ENCODE measurements at regions not wholly inside any gene's neighbourhood (a gene's known extent, or its start where the extent isn't known, plus 50 kb on each side); places are given as distances from the start of the nearest gene placed in this dataset.
"Not testable (repeated sequence)": the region's sequence is repeated elsewhere in the genome, so short reads cannot be mapped to it uniquely, and the experiment has no call there.

DNA sequence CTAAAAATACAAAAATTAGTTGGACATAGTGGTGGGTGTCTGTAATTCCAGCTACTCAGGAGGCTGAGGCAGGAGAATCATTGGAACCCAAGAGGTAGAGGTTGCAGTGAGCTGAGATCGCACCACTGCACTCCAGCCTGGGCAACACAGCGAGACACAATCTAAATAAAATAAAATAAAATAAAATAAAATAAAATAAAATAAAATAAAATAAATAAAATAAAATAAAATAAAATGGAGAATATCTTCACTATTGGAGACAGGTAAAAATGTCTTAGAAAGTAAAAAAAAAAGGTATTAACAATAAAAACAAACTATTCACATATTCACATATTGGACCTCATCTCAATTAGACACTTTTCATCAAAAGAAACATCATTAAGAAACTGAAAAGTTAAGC is 106.3 kb upstream of the PAXBP1 start:
- intact Hi-C loops (cut with DNase I); DNase-seq (ENCODE audit: low spot score): not testable (repeated sequence)

DNA sequence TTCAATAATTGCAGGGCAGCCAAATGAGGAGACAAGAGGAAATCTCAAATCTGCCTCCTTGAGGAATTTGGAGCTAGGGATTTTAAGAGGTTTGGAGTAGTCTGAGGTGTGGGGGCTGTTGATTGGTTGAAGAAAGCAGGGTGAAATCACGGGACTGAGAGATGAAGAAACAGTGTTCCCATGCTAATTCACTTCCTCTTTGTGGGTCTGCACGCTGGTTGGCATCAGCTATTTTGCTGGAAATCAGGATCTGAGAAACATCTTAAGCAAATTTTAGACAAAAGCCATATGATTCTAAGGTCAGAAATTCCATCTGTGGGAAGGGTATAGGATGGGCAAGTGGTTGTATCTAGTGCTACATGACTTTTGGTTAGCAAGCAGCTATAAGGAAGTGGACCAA is 107.1 kb upstream of the PAXBP1 start:
- no peak for DNase-seq (ENCODE audit: low spot score)
- intact Hi-C loops (cut with DNase I): no loop called here

DNA sequence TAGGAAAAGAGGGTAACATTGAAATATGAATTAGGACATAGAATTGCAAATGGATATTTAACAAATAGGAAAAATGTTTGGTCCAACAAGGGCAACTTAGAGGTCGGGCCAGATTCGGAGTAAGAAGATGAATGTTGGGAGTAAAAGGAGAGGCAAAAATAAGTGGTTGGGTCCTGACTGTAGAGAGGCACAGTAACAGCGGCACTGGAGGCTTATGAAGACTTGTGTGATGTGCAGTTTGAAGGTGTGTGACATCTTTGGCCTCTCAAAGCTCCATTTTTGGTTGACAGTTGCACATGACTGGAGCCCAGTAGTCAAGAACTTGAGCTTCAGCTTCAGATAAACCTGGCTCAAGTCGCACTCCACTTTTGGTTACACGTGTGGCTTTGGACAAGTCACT is 109.9 kb upstream of the PAXBP1 start:
- intact Hi-C loops (cut with DNase I): no loop called here
- no peak for DNase-seq (ENCODE audit: low spot score)

DNA sequence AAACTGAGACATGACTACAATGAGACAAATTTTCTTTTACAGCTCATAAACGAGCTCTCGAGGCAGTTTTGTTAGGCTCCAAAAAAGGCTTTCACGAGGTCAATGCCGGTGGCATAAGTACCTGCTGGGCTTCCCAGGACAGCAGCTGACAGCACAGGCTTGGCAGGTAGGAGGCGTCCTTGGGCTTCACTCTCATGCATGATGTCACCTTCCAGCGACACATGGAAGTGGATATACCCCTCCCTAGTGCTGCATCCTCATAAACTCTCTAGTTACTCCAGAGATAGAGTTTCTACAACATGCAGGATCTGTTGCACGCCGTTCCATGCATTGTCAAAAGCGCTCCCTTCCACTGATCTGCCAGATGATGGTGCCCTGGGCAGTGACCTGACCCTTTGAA is 112.5 kb upstream of the PAXBP1 start:
- DNase-seq (ENCODE audit: low spot score): no peak
- intact Hi-C loops (cut with DNase I): no loop called here

DNA sequence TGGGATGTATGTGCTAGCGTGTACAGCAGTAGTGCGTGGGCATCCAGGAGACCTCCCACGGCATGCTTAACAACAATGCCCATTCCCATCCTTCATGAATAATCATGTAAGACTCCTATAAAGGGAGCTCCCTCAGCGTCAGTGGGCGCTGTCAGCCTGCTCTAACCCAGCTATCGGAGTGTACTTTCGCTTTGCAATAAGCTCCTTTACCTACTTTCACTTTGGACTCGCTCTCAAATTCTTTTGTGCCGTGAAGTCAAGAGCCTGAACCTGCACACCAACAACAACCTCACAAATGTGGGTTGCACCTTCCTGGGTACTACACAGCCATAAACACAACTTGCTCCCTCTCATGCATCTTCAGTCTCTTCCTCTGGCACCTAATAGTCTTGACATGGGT is 114.8 kb upstream of the PAXBP1 start:
- no peak for DNase-seq (ENCODE audit: low spot score)
- intact Hi-C loops (cut with DNase I): no loop called here

DNA sequence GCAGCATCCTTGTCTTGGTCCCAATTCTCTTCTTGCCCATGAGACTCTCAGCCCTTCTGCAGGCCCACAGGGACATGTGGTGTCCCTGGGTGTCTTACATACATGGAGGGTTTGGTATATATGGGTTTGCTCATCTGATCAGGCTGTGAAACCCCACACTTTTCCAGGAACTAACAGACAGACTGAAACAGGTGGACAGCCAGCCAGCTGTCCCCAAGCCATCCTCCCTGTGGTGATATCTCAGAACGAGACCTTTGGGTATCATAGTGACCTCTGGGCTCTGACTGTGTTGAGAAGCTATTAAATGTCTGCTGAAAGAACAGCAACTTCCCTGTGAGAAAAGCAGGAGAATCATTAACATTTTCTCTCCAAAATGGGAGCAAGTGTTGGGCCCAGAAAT is 115.5 kb upstream of the PAXBP1 start:
- intact Hi-C loops (cut with DNase I): no loop called here
- DNase-seq (ENCODE audit: low spot score): no peak

DNA sequence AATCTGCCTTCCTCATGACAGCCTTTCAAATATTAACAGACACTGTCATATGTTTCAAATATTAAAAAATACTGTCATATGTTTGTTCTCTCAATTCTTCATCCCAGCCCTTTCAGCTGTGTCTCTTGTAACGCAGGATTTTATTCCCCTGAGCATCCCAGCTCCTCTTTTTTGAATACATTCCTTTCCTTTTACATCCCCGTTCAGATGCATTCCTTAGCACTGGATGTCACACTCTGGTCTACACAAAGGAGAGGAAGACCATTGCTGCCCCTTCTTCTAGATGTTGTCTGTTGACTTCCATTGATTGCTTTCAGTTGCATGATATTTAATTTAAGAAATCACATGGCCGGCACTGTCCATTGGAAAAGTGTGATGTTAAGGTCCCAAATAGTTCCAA is 117.4 kb upstream of the PAXBP1 start:
- DNase-seq (ENCODE audit: low spot score): no peak
- intact Hi-C loops (cut with DNase I): no loop called here

DNA sequence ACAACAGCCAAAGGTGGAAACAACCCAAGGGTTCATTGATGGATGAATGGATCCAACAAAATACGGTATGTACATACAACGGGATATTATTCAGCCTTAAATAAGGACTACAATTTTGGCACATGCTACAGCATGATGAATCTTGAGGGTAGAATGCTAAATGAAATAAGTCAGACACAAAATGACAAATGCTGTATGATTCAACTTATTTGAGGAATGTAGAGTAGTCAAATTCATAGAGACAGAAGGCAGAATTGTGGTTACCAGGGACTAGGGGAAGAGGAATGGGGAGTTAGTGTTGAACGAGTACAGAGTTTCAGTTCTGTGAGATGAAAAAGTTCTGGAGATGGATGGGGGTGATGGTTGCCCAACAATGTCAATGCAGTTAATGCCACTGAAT is 118.0 kb upstream of the PAXBP1 start:
- intact Hi-C loops (cut with DNase I): no loop called here
- no peak for DNase-seq (ENCODE audit: low spot score)

DNA sequence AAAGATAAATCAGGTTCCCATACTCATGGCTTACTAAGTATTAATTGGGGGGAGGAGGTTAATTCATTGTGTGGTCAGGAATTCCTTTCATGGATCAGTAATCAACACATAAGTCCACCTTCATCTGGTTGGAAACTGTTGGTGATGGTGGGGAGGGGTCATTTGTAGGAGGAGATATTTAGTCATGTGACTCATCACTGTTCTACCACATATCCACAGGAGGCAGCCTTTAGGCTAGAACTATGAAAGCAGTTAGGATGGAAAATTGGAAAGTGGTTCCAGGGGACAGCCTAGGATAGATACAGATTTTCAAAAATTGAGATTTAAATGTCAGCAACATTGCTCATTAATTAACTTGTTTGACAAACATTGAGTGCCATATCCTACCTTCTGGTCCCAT is 122.8 kb upstream of the PAXBP1 start:
- intact Hi-C loops (cut with DNase I): no loop called here
- no peak for DNase-seq (ENCODE audit: low spot score)

DNA sequence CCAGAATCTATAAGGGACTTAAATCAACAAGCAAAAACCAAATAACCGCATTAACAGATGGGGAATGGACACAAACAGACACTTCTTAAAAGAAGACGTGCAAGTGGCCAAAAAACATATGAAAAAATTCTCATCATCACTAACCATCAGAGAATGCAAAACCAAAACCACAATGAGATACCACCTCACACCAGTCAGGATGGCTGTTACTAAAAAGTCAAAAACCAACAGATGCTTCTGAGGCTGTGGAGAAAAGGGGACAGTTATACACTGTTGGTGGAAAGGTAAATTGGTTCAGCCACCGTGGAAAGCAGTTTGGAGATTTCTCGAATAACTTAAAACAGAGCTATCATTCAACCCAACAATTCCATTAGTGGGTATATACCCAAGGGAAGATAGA is 124.9 kb upstream of the OLIG2 start:
- intact Hi-C loops (cut with DNase I): no loop called here
- no peak for DNase-seq (ENCODE audit: low spot score)

DNA sequence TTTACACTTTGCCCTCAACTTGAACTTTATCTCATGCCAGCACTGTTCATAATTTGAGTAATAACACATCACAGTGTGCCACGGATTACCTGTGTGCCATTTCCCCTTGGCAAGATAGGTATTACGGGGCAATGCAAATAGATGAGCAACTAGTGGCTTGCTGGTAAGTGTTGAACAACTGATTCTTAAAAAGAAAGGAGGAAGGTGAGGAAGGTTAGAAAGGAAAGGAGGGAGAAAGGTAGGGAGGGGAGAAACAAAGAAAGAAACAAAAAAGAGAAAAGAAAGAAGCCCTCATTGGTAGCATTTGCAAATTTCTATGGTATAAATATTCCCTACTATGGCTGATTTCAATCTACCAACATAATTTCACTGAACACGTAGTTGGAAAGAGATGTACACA is 118.2 kb upstream of the OLIG2 start:
- intact Hi-C loops (cut with DNase I): no loop called here
- DNase-seq (ENCODE audit: low spot score): no peak

DNA sequence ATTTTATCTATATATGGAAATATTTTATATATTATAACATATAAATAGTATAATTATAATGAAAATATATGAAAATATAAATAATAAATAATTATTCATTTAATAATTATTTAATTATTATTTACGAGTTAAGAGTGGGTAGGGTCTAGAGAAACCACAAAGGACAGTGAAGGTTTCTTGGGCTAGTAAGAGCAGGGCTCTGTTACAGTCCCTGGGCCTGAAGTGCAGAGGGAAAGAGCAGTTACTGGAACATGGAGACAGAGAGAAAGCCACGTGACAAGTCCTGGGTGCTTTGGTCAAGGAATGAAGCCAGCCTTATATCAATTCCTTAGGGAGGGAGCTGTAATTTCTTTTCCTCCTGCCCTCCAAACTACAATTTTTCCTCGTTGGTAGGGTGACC is 117.2 kb upstream of the OLIG2 start:
- DNase-seq (ENCODE audit: low spot score): no peak
- intact Hi-C loops (cut with DNase I): no loop called here

DNA sequence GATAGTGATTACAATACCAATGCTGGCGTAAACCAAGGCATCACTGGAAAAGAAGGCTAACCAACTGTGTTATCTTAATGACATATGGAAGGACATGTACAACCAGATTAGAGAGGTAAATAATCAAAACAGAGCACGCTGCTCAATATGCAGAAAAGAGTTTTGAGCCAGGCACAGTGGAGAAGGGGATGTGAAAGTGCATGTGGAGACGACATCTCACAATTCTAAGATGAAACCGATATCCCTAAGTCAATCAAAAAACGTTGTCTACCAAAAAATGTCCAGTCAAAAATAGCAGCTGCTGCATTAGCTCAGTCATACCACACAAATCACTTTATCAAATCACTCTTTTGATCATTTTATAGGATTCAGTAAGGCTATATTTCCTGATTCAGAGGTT is 116.3 kb upstream of the OLIG2 start:
- intact Hi-C loops (cut with DNase I): no loop called here
- no peak for DNase-seq (ENCODE audit: low spot score)

DNA sequence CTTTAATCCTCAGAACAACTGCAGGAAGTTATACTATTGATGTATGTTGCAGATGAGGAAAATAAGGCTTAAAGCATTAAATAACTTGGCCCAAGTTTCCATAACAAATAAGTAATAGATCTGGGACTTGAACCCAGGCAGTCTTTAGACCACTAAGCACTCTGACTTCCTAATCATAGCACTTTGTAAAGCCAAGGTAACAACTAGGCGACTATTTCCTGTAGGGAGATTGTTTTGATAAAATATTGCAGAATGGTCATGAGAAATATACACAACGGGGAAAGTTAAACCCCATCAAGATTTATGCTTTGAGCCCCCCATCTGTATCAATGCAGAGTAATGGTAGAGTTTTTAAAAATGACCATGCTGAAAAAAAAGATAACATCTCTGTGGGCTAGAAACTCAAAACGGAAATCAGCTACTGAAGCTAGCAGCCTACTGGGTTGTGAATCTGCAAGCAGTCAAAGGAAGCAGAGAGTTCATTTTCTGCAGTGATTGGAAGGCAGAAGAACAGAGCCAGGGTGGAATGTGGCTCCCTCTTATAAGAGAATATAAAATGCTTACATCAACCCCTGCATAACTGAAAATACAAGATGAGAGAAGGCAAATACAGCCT is 111.2 kb upstream of the OLIG2 start:
- intact Hi-C loops (cut with DNase I): no loop called here

DNA sequence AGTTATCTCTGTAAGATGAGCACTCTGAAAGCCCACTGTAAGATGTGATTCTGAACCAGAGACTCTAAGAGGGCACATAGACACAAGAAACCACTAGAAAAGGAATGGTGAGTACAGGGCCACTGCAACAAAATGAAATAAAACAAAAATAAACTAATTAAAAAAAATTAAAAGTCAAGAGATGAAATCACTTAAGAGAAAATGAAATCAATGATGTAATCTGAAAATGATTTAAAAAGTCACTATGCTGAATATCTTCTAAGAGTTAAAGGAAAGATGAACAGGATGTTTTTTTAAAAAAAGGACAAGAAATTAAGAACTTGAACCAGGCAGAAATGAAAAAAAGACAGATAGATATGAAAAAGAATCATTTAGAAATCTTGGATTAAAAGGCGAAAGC is 110.6 kb upstream of the OLIG2 start:
- intact Hi-C loops (cut with DNase I): no loop called here

More for the DNA sequence above, 111.2 kb upstream of the OLIG2 start:
- DNase-seq (ENCODE audit: low spot score): no peak

DNA sequence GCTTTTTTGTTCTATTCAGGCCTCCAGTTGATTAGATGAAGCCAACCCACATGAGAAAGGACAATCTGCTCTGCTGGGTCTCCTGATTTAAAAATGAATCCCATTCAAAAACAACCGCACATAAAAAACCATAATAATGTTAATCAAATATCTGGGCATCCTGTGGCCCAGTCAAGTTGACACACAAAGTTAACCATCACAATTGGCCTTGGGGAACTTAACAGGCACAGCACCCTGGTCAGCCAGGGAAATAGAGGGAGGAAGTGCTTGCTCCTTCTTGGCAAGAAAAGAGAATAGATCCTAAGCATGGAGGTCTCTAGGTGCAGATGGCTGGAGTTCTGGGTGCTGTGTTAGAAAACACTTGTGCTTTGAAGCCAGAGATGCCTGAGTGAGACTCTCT is 109.6 kb upstream of the OLIG2 start:
- intact Hi-C loops (cut with DNase I): no loop called here
- DNase-seq (ENCODE audit: low spot score): no peak

More for the DNA sequence above, 110.6 kb upstream of the OLIG2 start:
- no peak for DNase-seq (ENCODE audit: low spot score)

DNA sequence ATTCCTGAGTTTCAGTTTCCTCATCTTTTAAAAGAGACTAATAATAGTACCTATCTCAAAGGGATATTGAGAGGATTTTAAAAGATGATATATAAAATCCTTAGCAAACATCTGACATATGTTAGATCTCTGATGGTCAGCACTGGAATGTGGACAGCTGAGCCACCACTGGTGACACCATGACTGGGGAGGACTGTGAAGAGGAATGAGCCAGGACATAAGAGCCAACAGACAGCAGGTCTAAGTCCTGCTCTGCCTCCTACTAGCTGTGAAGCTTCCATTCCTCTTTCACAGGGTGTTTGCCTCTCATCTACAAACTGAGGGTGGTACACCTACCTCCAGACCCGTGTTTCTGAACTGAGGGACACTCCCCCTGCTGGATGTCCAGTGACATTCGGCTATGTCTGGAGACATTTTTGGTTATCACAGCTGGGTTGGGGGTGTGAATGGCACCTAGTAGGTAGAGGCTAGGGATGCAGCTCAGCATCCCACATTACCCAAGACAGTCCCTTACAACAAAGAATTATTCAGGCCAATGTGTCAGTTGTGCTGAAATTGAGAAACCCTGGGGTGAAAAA is 109.1 kb upstream of the OLIG2 start:
- no peak for DNase-seq (ENCODE audit: low spot score)
- intact Hi-C loops (cut with DNase I): no loop called here

DNA sequence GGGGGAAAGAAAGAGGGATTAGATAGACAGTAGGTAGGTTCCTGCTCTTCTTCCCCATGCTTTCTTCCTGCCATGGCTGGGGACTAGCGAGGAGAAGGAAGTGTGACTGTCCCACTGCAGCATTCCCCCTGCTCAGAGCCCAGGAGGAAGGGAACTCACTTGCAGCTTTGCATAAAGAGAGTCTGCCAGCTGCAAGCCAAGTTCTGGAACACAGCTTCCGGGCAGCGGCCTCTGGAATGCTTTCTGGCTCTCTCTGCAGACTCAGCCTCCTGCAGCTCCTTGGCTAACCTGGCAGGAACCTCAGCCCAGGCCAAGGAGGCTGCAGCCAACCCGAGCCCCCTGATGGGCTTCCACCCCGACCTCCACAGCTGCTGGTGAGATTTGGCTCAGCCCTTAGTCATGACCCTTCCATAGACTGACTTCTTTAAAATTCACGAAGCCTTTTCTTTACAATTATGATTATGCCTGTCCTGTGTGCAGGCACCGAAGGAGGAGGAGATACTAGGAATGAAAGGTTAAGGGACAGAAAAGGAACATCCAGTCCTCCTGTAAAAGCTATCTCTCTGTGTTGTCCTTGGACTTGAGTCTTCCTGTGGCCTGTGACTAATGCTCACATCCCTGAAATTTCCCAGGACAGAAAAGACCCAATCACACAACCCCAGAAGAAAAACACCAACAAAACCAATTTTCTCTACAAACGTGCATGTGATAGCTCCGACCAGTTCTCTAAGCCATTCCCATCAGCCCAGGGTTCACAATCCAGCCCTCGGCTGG is 108.2 kb upstream of the OLIG2 start:
- no peak for DNase-seq (ENCODE audit: low spot score)
- intact Hi-C loops (cut with DNase I): no loop called here

DNA sequence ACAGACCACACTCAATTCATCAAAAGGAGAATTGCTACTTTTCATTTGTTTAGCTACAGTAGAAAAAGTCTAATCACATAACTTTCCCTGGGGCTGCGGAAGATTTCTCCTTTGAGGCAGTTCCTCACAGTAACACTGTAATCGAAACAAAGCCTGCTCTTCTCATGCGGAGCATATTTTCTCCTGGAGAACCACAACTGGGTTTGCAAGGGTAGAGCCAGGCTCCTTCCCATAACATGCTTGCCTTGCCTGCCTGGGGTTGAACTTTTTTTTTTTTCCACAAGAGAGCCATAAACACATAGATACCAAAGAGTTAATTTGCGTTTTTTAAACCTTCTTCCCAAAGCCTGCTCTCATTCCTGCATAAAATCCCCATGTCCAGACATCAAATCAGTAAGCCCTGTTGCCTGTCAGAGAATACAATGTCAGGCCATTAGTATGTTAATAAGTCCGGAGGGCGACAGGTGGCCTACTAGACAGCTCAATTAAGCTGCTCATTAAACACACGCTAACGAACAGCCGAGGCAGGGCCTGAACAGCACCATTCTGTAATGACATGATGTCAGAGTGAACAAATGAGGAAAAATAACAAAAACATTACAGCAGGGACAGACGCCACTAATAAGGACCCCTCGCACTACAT is 107.1 kb upstream of the OLIG2 start:
- no peak for DNase-seq (ENCODE audit: low spot score)
- intact Hi-C loops (cut with DNase I): no loop called here

DNA sequence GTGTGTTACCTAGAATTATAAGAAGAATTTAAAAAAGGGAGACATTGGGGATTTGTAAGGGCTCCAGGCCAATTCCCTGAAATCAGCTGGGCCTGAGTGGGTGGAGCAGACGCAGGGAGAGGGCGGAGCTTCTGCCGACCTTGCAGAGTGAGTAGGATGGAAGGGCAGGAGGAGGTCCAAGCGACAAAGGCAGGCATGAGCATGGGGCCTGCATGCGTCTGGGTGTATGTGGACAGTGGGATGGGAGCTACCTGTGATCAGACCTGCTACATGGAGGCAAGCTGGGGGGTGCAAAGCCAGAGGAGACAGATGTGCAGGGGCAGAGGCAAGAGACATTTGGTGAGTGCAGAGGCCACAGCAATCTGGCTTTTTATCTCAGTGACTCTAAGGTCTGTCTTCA is 105.3 kb upstream of the OLIG2 start:
- no peak for DNase-seq (ENCODE audit: low spot score)
- intact Hi-C loops (cut with DNase I): no loop called here

Data from cardiac septum (tissue), 1 donor.